22Rv1 (cell line): ENCODE measurements at regions not wholly inside any gene's neighbourhood (a gene's known extent, or its start where the extent isn't known, plus 50 kb on each side); places are given as distances from the start of the nearest gene placed in this dataset.

Source experiments
- ZFX ChIP-seq: fragments of 450-650 bp; IDR thresholded peaks from 2 replicates; pipeline ENCODE4 v1.6.1; 2017; ENCODE audit warnings: antibody characterized with exemption, borderline replicate concordance
- TF ChIP-seq, protein P1 (sequence below): fragments of 450-650 bp; IDR thresholded peaks from 2 replicates; pipeline ENCODE4 v1.5.1; 2017; ENCODE audit warnings: mild to moderate bottlenecking

DNA sequence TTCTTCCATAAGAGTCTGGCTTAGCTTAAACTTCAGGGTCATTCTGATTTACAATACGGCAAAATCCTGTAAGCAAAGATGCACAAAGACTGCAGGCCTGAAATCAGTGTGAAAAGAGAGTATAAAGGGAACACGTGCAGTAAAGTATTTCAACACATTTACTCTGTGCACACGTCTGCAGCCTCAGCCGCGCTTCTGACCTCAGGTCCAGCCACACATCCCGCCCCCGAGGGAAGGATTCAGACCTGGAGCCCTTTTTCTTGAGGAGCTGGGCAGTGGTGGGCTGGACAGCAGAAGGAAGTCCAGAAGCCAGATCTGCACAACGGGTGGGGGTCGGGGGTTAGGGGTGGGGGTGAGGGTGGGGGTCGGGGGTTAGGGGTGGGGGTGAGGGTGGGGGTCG, 58.9 kb upstream of the FAM20C start:
- TF ChIP-seq, protein P1, sequence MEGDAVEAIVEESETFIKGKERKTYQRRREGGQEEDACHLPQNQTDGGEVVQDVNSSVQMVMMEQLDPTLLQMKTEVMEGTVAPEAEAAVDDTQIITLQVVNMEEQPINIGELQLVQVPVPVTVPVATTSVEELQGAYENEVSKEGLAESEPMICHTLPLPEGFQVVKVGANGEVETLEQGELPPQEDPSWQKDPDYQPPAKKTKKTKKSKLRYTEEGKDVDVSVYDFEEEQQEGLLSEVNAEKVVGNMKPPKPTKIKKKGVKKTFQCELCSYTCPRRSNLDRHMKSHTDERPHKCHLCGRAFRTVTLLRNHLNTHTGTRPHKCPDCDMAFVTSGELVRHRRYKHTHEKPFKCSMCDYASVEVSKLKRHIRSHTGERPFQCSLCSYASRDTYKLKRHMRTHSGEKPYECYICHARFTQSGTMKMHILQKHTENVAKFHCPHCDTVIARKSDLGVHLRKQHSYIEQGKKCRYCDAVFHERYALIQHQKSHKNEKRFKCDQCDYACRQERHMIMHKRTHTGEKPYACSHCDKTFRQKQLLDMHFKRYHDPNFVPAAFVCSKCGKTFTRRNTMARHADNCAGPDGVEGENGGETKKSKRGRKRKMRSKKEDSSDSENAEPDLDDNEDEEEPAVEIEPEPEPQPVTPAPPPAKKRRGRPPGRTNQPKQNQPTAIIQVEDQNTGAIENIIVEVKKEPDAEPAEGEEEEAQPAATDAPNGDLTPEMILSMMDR, result no peak
- no peak for TF ChIP-seq ZFX
